Liver (tissue), 8 donors: ENCODE measurements at regions not wholly inside any gene's neighbourhood (a gene's known extent, or its start where the extent isn't known, plus 50 kb on each side); places are given as distances from the start of the nearest gene placed in this dataset.

Experiments used
- DNase-seq: peaks from one replicate; pipeline ENCODE4 v3.0.0-alpha.2; 2017; ENCODE audit warnings: low spot score
- H3K27ac ChIP-seq, 2 donors: one replicate each; pipeline ENCODE4 v1.7.0; 2013; ENCODE audit warnings: inconsistent platforms in 2 of 2, low read length in 2 of 2, control low read depth in 1 of 2, low read depth in 1 of 2, mild to moderate bottlenecking in 1 of 2
- H3K27me3 ChIP-seq, 4 donors: one replicate each; pipeline versions ENCODE4 v1.6.1 to v1.7.0; 2013; ENCODE audit warnings: low read length in 3 of 4, inconsistent platforms in 1 of 4, mild to moderate bottlenecking in 1 of 4, moderate library complexity in 1 of 4; ENCODE audit not compliant: control insufficient read depth in 4 of 4, insufficient read depth in 4 of 4
- H3K36me3 ChIP-seq, 4 donors: one replicate each; pipeline versions ENCODE4 v1.6.1 to v1.7.0; 2013; ENCODE audit warnings: low read length in 3 of 4, mild to moderate bottlenecking in 3 of 4, low read depth in 1 of 4, moderate library complexity in 1 of 4; ENCODE audit not compliant: control insufficient read depth in 4 of 4, insufficient read depth in 3 of 4
- H3K4me1 ChIP-seq, 4 donors: one replicate each; pipeline versions ENCODE4 v1.6.1 to v1.7.0; 2013; ENCODE audit warnings: low read length in 3 of 4, mild to moderate bottlenecking in 3 of 4, moderate library complexity in 1 of 4; ENCODE audit not compliant: control insufficient read depth in 4 of 4, insufficient read depth in 4 of 4
- H3K4me3 ChIP-seq, 3 donors: one replicate each; pipeline versions ENCODE4 v1.6.1 to v1.7.0; 2013; ENCODE audit warnings: low read length in 3 of 3, control low read depth in 1 of 3, low read depth in 1 of 3, mild to moderate bottlenecking in 1 of 3
- H3K9ac ChIP-seq, 2 donors: one replicate each; pipeline ENCODE4 v1.7.0; 2013; ENCODE audit warnings: low read length in 2 of 2, mild to moderate bottlenecking in 2 of 2, moderate library complexity in 2 of 2, control low read depth in 1 of 2, low read depth in 1 of 2
- H3K9me3 ChIP-seq, 4 donors: one replicate each; pipeline versions ENCODE4 v1.6.1 to v1.7.0; 2013; ENCODE audit warnings: low read length in 3 of 4; ENCODE audit not compliant: control insufficient read depth in 4 of 4
- EGR1 ChIP-seq, 2 donors: IDR thresholded peaks; 2 replicates each; pipeline ENCODE4 v1.6.1; 2016 to 2018; ENCODE audit warnings: antibody characterized with exemption in 2 of 2, low read depth in 2 of 2
- FOXA1 ChIP-seq: IDR thresholded peaks from 2 replicates; pipeline ENCODE4 v1.6.1; 2016; ENCODE audit warnings: antibody characterized with exemption
- FOXA2 ChIP-seq: IDR thresholded peaks from 2 replicates; pipeline ENCODE4 v1.6.1; 2016; ENCODE audit warnings: antibody characterized with exemption
- GABPA ChIP-seq, 2 donors: IDR thresholded peaks in 1 of 2; conservative IDR thresholded peaks in 1 of 2; 2 replicates each; pipeline ENCODE4 v1.6.1; 2016; ENCODE audit warnings: antibody characterized with exemption in 2 of 2, mild to moderate bottlenecking in 1 of 2, moderate library complexity in 1 of 2
- HNF4A ChIP-seq, 2 donors: conservative IDR thresholded peaks; 2 replicates each; pipeline ENCODE4 v1.6.1; 2016; ENCODE audit warnings: antibody characterized with exemption in 2 of 2, mild to moderate bottlenecking in 2 of 2
- HNF4G ChIP-seq: IDR thresholded peaks from 2 replicates; pipeline ENCODE4 v1.6.1; 2016; ENCODE audit warnings: antibody characterized with exemption
- JUND ChIP-seq, 2 donors: IDR thresholded peaks; 2 replicates each; pipeline ENCODE4 v1.6.1; 2016; ENCODE audit warnings: antibody characterized with exemption in 2 of 2
- NR2F2 ChIP-seq: IDR thresholded peaks from 2 replicates; pipeline ENCODE4 v1.6.1; 2016; ENCODE audit warnings: antibody characterized with exemption
- RAD21 ChIP-seq, 2 donors: IDR thresholded peaks; 2 replicates each; pipeline ENCODE4 v1.6.1; 2016; ENCODE audit warnings: antibody characterized with exemption in 2 of 2, mild to moderate bottlenecking in 2 of 2
- RXRA ChIP-seq, 2 donors: IDR thresholded peaks; 2 replicates each; pipeline ENCODE4 v1.6.1; 2017 to 2018; ENCODE audit warnings: antibody characterized with exemption in 2 of 2, mild to moderate bottlenecking in 1 of 2
- SP1 ChIP-seq: IDR thresholded peaks from 2 replicates; pipeline ENCODE4 v1.6.1; 2018; ENCODE audit warnings: antibody characterized with exemption, mild to moderate bottlenecking
- TAF1 ChIP-seq: conservative IDR thresholded peaks from 2 replicates; pipeline ENCODE4 v1.6.1; 2016; ENCODE audit warnings: antibody characterized with exemption, mild to moderate bottlenecking
- YY1 ChIP-seq: IDR thresholded peaks from 2 replicates; pipeline ENCODE4 v1.6.1; 2016; ENCODE audit warnings: antibody characterized with exemption, mild to moderate bottlenecking
- WGBS: extraction: QIAGEN DNeasy Blood & Tissue Kit; methylation state at CpG from one replicate; pipeline ENCODE4 v1.1.7; 2013; 5-methylcytosine and 5-hydroxymethylcytosine counted together
- TF ChIP-seq, protein P1 (sequence below): IDR thresholded peaks from 2 replicates; pipeline ENCODE4 v1.6.1; 2016; ENCODE audit warnings: antibody characterized with exemption
- TF ChIP-seq, protein P2 (sequence below): IDR thresholded peaks from 2 replicates; pipeline ENCODE4 v1.6.1; 2016; ENCODE audit warnings: antibody characterized with exemption, mild to moderate bottlenecking
- TF ChIP-seq, protein P3 (sequence below): IDR thresholded peaks from 2 replicates; pipeline ENCODE4 v1.6.1; 2016; ENCODE audit warnings: antibody characterized with exemption
- TF ChIP-seq, protein P4 (sequence below): fragments of 150-350 bp; IDR thresholded peaks from 2 replicates; pipeline ENCODE4 v1.5.1; 2017; ENCODE audit warnings: improper control_type of control experiment, low read depth, low read length; ENCODE audit not compliant: missing input control
- TF ChIP-seq, protein P5 (sequence below): IDR thresholded peaks from 2 replicates; pipeline ENCODE4 v1.6.1; 2016; ENCODE audit warnings: antibody characterized with exemption
- donor health status: healthy.
- donor health status: healthy.
- donor health status: healthy.
- donor health status: healthy.
- donor health status: healthy.

DNA sequence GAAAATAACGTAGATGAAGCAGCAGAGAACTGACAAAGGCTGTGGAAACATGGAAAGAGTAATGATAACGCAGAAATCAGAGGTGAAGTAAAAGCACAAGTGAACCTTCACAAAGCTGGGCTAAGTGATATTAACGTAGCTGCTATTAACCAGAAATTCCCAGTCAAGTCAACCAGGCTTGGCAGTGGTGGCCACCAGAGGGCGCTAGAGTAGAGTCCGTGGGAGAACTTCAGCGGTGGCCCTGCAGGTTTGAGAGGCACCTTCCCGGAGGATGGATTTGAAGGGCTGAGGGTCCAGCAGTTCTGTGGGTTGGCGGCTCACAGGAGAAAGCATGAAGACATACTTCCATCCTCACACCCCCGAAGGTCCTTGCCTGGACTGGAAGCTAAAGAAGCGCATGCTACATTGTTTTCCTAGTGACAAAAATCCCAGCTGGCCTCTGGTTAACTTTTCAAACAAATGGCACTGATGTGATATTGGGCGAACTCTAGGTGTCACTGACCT is 81.7 kb upstream of the ZNF648 start:
- TF ChIP-seq, protein P1, sequence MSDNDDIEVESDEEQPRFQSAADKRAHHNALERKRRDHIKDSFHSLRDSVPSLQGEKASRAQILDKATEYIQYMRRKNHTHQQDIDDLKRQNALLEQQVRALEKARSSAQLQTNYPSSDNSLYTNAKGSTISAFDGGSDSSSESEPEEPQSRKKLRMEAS: no peak
- TF ChIP-seq FOXA1 (no peak), EGR1 (IDR thresholded peaks at IDR 0.05; ENCODE audit: low read depth in 2 of 2) (no peak), HNF4G (no peak), SP1 (no peak), JUND (IDR thresholded peaks at IDR 0.05) (no peak), GABPA (IDR thresholded peaks at IDR 0.05 in 1 of 2, conservative IDR thresholded peaks at IDR 0.05 in 1 of 2) (no peak), RAD21 (IDR thresholded peaks at IDR 0.05) (peak; percentile 99 to 100), FOXA2 (no peak), TAF1 (no peak), NR2F2 (no peak), YY1 (no peak), RXRA (IDR thresholded peaks at IDR 0.05) (peak; percentile 37 to 48), HNF4A (conservative IDR thresholded peaks at IDR 0.05) (no peak)
- TF ChIP-seq, protein P2, sequence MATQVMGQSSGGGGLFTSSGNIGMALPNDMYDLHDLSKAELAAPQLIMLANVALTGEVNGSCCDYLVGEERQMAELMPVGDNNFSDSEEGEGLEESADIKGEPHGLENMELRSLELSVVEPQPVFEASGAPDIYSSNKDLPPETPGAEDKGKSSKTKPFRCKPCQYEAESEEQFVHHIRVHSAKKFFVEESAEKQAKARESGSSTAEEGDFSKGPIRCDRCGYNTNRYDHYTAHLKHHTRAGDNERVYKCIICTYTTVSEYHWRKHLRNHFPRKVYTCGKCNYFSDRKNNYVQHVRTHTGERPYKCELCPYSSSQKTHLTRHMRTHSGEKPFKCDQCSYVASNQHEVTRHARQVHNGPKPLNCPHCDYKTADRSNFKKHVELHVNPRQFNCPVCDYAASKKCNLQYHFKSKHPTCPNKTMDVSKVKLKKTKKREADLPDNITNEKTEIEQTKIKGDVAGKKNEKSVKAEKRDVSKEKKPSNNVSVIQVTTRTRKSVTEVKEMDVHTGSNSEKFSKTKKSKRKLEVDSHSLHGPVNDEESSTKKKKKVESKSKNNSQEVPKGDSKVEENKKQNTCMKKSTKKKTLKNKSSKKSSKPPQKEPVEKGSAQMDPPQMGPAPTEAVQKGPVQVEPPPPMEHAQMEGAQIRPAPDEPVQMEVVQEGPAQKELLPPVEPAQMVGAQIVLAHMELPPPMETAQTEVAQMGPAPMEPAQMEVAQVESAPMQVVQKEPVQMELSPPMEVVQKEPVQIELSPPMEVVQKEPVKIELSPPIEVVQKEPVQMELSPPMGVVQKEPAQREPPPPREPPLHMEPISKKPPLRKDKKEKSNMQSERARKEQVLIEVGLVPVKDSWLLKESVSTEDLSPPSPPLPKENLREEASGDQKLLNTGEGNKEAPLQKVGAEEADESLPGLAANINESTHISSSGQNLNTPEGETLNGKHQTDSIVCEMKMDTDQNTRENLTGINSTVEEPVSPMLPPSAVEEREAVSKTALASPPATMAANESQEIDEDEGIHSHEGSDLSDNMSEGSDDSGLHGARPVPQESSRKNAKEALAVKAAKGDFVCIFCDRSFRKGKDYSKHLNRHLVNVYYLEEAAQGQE: no peak
- TF ChIP-seq, protein P3, sequence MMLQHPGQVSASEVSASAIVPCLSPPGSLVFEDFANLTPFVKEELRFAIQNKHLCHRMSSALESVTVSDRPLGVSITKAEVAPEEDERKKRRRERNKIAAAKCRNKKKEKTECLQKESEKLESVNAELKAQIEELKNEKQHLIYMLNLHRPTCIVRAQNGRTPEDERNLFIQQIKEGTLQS: no peak
- TF ChIP-seq, protein P4, sequence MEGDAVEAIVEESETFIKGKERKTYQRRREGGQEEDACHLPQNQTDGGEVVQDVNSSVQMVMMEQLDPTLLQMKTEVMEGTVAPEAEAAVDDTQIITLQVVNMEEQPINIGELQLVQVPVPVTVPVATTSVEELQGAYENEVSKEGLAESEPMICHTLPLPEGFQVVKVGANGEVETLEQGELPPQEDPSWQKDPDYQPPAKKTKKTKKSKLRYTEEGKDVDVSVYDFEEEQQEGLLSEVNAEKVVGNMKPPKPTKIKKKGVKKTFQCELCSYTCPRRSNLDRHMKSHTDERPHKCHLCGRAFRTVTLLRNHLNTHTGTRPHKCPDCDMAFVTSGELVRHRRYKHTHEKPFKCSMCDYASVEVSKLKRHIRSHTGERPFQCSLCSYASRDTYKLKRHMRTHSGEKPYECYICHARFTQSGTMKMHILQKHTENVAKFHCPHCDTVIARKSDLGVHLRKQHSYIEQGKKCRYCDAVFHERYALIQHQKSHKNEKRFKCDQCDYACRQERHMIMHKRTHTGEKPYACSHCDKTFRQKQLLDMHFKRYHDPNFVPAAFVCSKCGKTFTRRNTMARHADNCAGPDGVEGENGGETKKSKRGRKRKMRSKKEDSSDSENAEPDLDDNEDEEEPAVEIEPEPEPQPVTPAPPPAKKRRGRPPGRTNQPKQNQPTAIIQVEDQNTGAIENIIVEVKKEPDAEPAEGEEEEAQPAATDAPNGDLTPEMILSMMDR: peak; percentile 98
- TF ChIP-seq, protein P5, sequence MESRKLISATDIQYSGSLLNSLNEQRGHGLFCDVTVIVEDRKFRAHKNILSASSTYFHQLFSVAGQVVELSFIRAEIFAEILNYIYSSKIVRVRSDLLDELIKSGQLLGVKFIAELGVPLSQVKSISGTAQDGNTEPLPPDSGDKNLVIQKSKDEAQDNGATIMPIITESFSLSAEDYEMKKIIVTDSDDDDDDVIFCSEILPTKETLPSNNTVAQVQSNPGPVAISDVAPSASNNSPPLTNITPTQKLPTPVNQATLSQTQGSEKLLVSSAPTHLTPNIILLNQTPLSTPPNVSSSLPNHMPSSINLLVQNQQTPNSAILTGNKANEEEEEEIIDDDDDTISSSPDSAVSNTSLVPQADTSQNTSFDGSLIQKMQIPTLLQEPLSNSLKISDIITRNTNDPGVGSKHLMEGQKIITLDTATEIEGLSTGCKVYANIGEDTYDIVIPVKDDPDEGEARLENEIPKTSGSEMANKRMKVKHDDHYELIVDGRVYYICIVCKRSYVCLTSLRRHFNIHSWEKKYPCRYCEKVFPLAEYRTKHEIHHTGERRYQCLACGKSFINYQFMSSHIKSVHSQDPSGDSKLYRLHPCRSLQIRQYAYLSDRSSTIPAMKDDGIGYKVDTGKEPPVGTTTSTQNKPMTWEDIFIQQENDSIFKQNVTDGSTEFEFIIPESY: no peak
- WGBS: 7% methylated on average over 11 of the region's 11 CpGs
- H3K9ac ChIP-seq: no peak overlapping the region
- H3K27me3 ChIP-seq: no peaks in the 10 kb centered on the region
- DNase-seq: peak; percentile 95
- H3K4me3 ChIP-seq: no peak overlapping the region
- peaks cover 0 to 16% (median 10%) of the 10 kb centered on the region in 4 donors for H3K4me1 ChIP-seq
- no peak overlapping the region for H3K27ac ChIP-seq
- no peaks in the 10 kb centered on the region for H3K9me3 ChIP-seq
- no peaks in the 10 kb centered on the region for H3K36me3 ChIP-seq
